ENCODE measurements at regions not wholly inside any gene's neighbourhood (a gene's known extent, or its start where the extent isn't known, plus 50 kb on each side); places are given as distances from the start of the nearest gene placed in this dataset.

GRCh38 chr4:100017637-100018310 is 67.7 kb upstream of the H2AZ1 start:
- H3K36me3 ChIP-seq (replicated peaks; ENCODE audit: insufficient read depth, low read depth), result no peaks in the 10 kb centered on the region
- H3K9me2 ChIP-seq (replicated peaks; ENCODE audit: insufficient read depth), result no peaks in the 10 kb centered on the region
- no peaks in the 10 kb centered on the region for H3K4me1 ChIP-seq (ENCODE audit: insufficient read depth)
- no peaks in the 10 kb centered on the region for H4K20me1 ChIP-seq (ENCODE audit: insufficient read depth, poor library complexity, severe bottlenecking)
- H3K4me2 ChIP-seq, result no peak overlapping the region
- H3K27me3 ChIP-seq, result no peaks in the 10 kb centered on the region
- no peak overlapping the region for H3K27ac ChIP-seq
- H3K4me3 ChIP-seq, result no peak overlapping the region
- no peaks in the 10 kb centered on the region for H3K9me3 ChIP-seq (ENCODE audit: low read depth)
- TF ChIP-seq, protein P1, sequence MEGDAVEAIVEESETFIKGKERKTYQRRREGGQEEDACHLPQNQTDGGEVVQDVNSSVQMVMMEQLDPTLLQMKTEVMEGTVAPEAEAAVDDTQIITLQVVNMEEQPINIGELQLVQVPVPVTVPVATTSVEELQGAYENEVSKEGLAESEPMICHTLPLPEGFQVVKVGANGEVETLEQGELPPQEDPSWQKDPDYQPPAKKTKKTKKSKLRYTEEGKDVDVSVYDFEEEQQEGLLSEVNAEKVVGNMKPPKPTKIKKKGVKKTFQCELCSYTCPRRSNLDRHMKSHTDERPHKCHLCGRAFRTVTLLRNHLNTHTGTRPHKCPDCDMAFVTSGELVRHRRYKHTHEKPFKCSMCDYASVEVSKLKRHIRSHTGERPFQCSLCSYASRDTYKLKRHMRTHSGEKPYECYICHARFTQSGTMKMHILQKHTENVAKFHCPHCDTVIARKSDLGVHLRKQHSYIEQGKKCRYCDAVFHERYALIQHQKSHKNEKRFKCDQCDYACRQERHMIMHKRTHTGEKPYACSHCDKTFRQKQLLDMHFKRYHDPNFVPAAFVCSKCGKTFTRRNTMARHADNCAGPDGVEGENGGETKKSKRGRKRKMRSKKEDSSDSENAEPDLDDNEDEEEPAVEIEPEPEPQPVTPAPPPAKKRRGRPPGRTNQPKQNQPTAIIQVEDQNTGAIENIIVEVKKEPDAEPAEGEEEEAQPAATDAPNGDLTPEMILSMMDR (IDR thresholded peaks at IDR 0.05; ENCODE audit: poor library complexity), result no peak
- TF ChIP-seq EZH2 (IDR thresholded peaks at IDR 0.05; ENCODE audit: borderline replicate concordance) (no peak), EZH2phosphoT487 (IDR thresholded peaks at IDR 0.05; ENCODE audit: low read depth, severe bottlenecking, unreplicated experiment) (no peak)
- 82% methylated on average over 3 of the region's 3 CpGs for WGBS (ENCODE audit: low lambda C conversion rate, missing lambda C conversion rate)
- no peak for DNase-seq (ENCODE audit: low spot score)
- no peak overlapping the region for H2AFZ ChIP-seq
- H3K79me2 ChIP-seq, result no peaks in the 10 kb centered on the region

DNA sequence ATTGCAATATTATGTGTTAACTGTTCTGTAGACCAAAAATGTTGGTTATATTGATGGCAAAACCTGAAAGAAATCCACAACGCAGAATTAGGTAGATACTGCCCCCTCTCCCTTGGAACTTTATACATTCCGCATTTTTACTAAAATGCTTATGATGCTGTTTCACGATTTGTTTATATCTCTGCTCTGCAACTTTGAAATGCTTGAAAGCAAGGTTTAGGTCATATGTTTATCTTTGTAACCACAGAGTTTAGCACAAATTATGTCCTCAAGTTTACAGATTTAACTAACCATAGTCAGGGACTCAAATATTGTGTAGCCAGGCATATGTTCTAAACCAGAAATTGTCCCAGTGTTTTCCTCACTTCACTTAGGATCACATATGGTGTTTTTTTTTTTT is 66.1 kb upstream of the H2AZ1 start:
- H2AFZ ChIP-seq, result no peak overlapping the region

GRCh38 chr4:100014616-100015015 is 64.5 kb upstream of the H2AZ1 start:
- DNase-seq (ENCODE audit: low spot score), result no peak
- TF ChIP-seq, protein P1 (IDR thresholded peaks at IDR 0.05; ENCODE audit: poor library complexity), result no peak
- TF ChIP-seq EZH2phosphoT487 (IDR thresholded peaks at IDR 0.05; ENCODE audit: low read depth, severe bottlenecking, unreplicated experiment) (no peak), EZH2 (IDR thresholded peaks at IDR 0.05; ENCODE audit: borderline replicate concordance) (no peak)

More for the DNA sequence above, 66.1 kb upstream of the H2AZ1 start:
- 47% methylated on average over 3 of the region's 3 CpGs for WGBS (ENCODE audit: low lambda C conversion rate, missing lambda C conversion rate)
- DNase-seq (ENCODE audit: low spot score), result no peak
- H3K36me3 ChIP-seq (replicated peaks; ENCODE audit: insufficient read depth, low read depth), result no peaks in the 10 kb centered on the region
- no peaks in the 10 kb centered on the region for H3K4me1 ChIP-seq (ENCODE audit: insufficient read depth)
- H3K79me2 ChIP-seq, result no peaks in the 10 kb centered on the region
- no peak overlapping the region for H3K4me3 ChIP-seq
- no peaks in the 10 kb centered on the region for H3K27me3 ChIP-seq
- no peak overlapping the region for H3K27ac ChIP-seq
- no peak overlapping the region for H3K4me2 ChIP-seq
- no peaks in the 10 kb centered on the region for H3K9me2 ChIP-seq (replicated peaks; ENCODE audit: insufficient read depth)
- no peaks in the 10 kb centered on the region for H3K9me3 ChIP-seq (ENCODE audit: low read depth)
- TF ChIP-seq, protein P1 (IDR thresholded peaks at IDR 0.05; ENCODE audit: poor library complexity), result no peak
- TF ChIP-seq EZH2phosphoT487 (IDR thresholded peaks at IDR 0.05; ENCODE audit: low read depth, severe bottlenecking, unreplicated experiment) (no peak), EZH2 (IDR thresholded peaks at IDR 0.05; ENCODE audit: borderline replicate concordance) (no peak)
- H4K20me1 ChIP-seq (ENCODE audit: insufficient read depth, poor library complexity, severe bottlenecking), result no peaks in the 10 kb centered on the region

More at GRCh38 chr4:100014616-100015015, 64.5 kb upstream of the H2AZ1 start:
- no peak overlapping the region for H3K4me2 ChIP-seq
- no peaks in the 10 kb centered on the region for H3K9me3 ChIP-seq (ENCODE audit: low read depth)
- H3K36me3 ChIP-seq (replicated peaks; ENCODE audit: insufficient read depth, low read depth), result no peaks in the 10 kb centered on the region
- H4K20me1 ChIP-seq (ENCODE audit: insufficient read depth, poor library complexity, severe bottlenecking), result no peaks in the 10 kb centered on the region
- no peaks in the 10 kb centered on the region for H3K9me2 ChIP-seq (replicated peaks; ENCODE audit: insufficient read depth)
- H3K4me1 ChIP-seq (ENCODE audit: insufficient read depth), result no peaks in the 10 kb centered on the region
- H3K27me3 ChIP-seq, result no peaks in the 10 kb centered on the region
- no peak overlapping the region for H2AFZ ChIP-seq
- no peak overlapping the region for H3K27ac ChIP-seq
- H3K79me2 ChIP-seq, result no peaks in the 10 kb centered on the region
- WGBS (ENCODE audit: low lambda C conversion rate, missing lambda C conversion rate), result 92% methylated on average over 3 of the region's 3 CpGs
- no peak overlapping the region for H3K4me3 ChIP-seq
